H1 (cell line): ENCODE measurements at regions not wholly inside any gene's neighbourhood (a gene's known extent, or its start where the extent isn't known, plus 50 kb on each side); places are given as distances from the start of the nearest gene placed in this dataset.

ENCODE experiments used
- CTCF ChIA-PET: fragments of 300-600 bp; sonication (Branson Sonifier 250); formaldehyde crosslinking; loops from one replicate; lab custom pipeline; 2021; ENCODE audit not compliant: partially characterized antibody; lab: Charles Lee
- POLR2A ChIA-PET: fragments of 300-600 bp; sonication (Branson Sonifier 250); formaldehyde crosslinking; loops from one replicate; lab custom pipeline; 2021; ENCODE audit warnings: inconsistent platforms; ENCODE audit not compliant: partially characterized antibody; lab: Charles Lee
- DNase-seq, 2 experiments: peaks; one replicate each; pipeline versions ENCODE4 v3.0.0 to v3.0.0-alpha.2; 2010 to 2022; ENCODE audit warnings: low spot score in 2 of 2, low read depth in 1 of 2, mixed read lengths in 1 of 2
- FAIRE-seq: peaks from 2 replicates; lab custom pipeline; 2011; peaks lifted over from hg19 to GRCh38; lab: Jason Lieb, UNC
- H2AFZ ChIP-seq: 2 replicates; pipeline ENCODE4 v1.8.1; 2012; ENCODE audit warnings: low read length, inconsistent platforms
- H2AK5ac ChIP-seq: 2 replicates; pipeline ENCODE4 v1.6.1; 2013; ENCODE audit warnings: low read depth, low read length
- H2BK120ac ChIP-seq: replicated peaks from 2 replicates; pipeline ENCODE3; 2013; ENCODE audit warnings: low read depth, low read length, inconsistent platforms
- H2BK12ac ChIP-seq: 2 replicates; pipeline ENCODE4 v1.6.1; 2013; ENCODE audit warnings: low read depth, low read length
- H2BK15ac ChIP-seq: 2 replicates; pipeline ENCODE4 v1.6.1; 2013; ENCODE audit warnings: low read length
- H2BK20ac ChIP-seq: 2 replicates; pipeline ENCODE4 v1.6.1; 2013; ENCODE audit warnings: low read length
- H2BK5ac ChIP-seq: 2 replicates; pipeline ENCODE4 v1.6.1; 2013; ENCODE audit warnings: low read depth, low read length
- H3K14ac ChIP-seq: 2 replicates; pipeline ENCODE4 v1.6.1; 2013; ENCODE audit warnings: inconsistent platforms; ENCODE audit not compliant: insufficient read length
- H3K18ac ChIP-seq: 2 replicates; pipeline ENCODE4 v1.6.1; 2013; ENCODE audit warnings: low read length; ENCODE audit errors: extremely low read depth
- H3K23ac ChIP-seq: 2 replicates; pipeline ENCODE4 v1.6.1; 2013; ENCODE audit warnings: inconsistent platforms; ENCODE audit not compliant: insufficient read length
- H3K23me2 ChIP-seq: 2 replicates; pipeline ENCODE4 v1.6.1; 2013; ENCODE audit warnings: low read depth, low read length
- H3K27ac ChIP-seq: 2 replicates; pipeline ENCODE4 v1.6.1; 2011; ENCODE audit warnings: low read depth, low read length, inconsistent platforms
- H3K27me3 ChIP-seq, 4 experiments: replicated peaks in 1 of 4; 1 replicate in 1 of 4; 2 replicates in 3 of 4; pipeline versions ENCODE4 v1.6.1 to v1.8.1; 2011 to 2013; ENCODE audit warnings: low read length in 3 of 4, mild to moderate bottlenecking in 3 of 4, inconsistent platforms in 2 of 4, mixed read lengths in 2 of 4, moderate library complexity in 1 of 4; ENCODE audit not compliant: control insufficient read depth in 3 of 4, insufficient read depth in 3 of 4; ENCODE audit errors: extremely low read depth in 1 of 4
- H3K36me3 ChIP-seq, 4 experiments: 2 replicates each; pipeline versions ENCODE4 v1.6.1 to v1.8.1; 2011 to 2013; ENCODE audit warnings: mild to moderate bottlenecking in 4 of 4, low read length in 3 of 4, moderate library complexity in 2 of 4, control low read depth in 1 of 4, inconsistent platforms in 1 of 4; ENCODE audit not compliant: insufficient read depth in 4 of 4, control insufficient read depth in 2 of 4
- H3K4ac ChIP-seq: replicated peaks from 2 replicates; pipeline ENCODE3; 2013; ENCODE audit warnings: low read length, low read depth, mixed read lengths, inconsistent platforms; ENCODE audit not compliant: insufficient read length
- H3K4me1 ChIP-seq, 4 experiments: replicated peaks in 1 of 4; 1 replicate in 1 of 4; 2 replicates in 3 of 4; pipeline versions ENCODE4 v1.6.1 to v1.8.1; 2011 to 2013; ENCODE audit warnings: low read length in 3 of 4, inconsistent platforms in 2 of 4, mixed read lengths in 1 of 4; ENCODE audit not compliant: insufficient read depth in 4 of 4, control insufficient read depth in 3 of 4
- H3K4me2 ChIP-seq, 2 experiments: 2 replicates each; pipeline versions ENCODE4 v1.6.1 to v1.8.1; 2011 to 2013; ENCODE audit warnings: low read depth in 2 of 2, low read length in 2 of 2, control low read depth in 1 of 2, inconsistent platforms in 1 of 2, mild to moderate bottlenecking in 1 of 2; ENCODE audit not compliant: insufficient read depth in 1 of 2
- H3K4me3 ChIP-seq, 4 experiments: fragments of 200-600, 300-600 bp in 1 of 4; sonication (generic), shearing (Covaris generic), sonication (Bioruptor Twin) in 1 of 4; 2 replicates each; pipeline versions ENCODE4 v1.5.1 to v1.8.1; 2011 to 2016; ENCODE audit warnings: low read length in 4 of 4, low read depth in 3 of 4, control low read depth in 2 of 4, inconsistent platforms in 2 of 4, mild to moderate bottlenecking in 2 of 4, mixed read lengths in 1 of 4, moderate library complexity in 1 of 4; ENCODE audit not compliant: insufficient read depth in 2 of 4; ENCODE audit errors: extremely low read depth in 1 of 4
- H3K56ac ChIP-seq: replicated peaks from 2 replicates; pipeline ENCODE3; 2013; ENCODE audit warnings: low read depth, mild to moderate bottlenecking, mixed read lengths, low read length, inconsistent platforms; ENCODE audit not compliant: insufficient read length
- H3K79me1 ChIP-seq: 2 replicates; pipeline ENCODE4 v1.6.1; 2013; ENCODE audit warnings: low read depth, low read length, control low read depth
- H3K79me2 ChIP-seq, 2 experiments: 2 replicates each; pipeline versions ENCODE4 v1.6.1 to v1.8.1; 2012 to 2013; ENCODE audit warnings: low read length in 2 of 2, mild to moderate bottlenecking in 2 of 2, inconsistent platforms in 1 of 2; ENCODE audit not compliant: insufficient read depth in 2 of 2, control insufficient read depth in 1 of 2
- H3K9ac ChIP-seq, 4 experiments: replicated peaks in 1 of 4; 1 replicate in 1 of 4; 2 replicates in 3 of 4; pipeline versions ENCODE4 v1.6.1 to v1.8.1; 2011 to 2013; ENCODE audit warnings: low read depth in 3 of 4, low read length in 3 of 4, control low read depth in 2 of 4, mild to moderate bottlenecking in 2 of 4, moderate library complexity in 2 of 4, inconsistent platforms in 1 of 4; ENCODE audit errors: extremely low read depth in 1 of 4
- H3K9me3 ChIP-seq, 2 experiments: 2 replicates each; pipeline versions ENCODE4 v1.6.1 to v1.8.1; 2012 to 2013; ENCODE audit warnings: mild to moderate bottlenecking in 2 of 2, moderate library complexity in 2 of 2, control low read depth in 1 of 2, inconsistent platforms in 1 of 2, low read depth in 1 of 2, low read length in 1 of 2, mixed read lengths in 1 of 2; ENCODE audit not compliant: insufficient read depth in 2 of 2
- H4K20me1 ChIP-seq, 2 experiments: replicated peaks in 1 of 2; 2 replicates each; pipeline versions ENCODE3 to v1.8.1; 2011 to 2013; ENCODE audit warnings: inconsistent platforms in 2 of 2, low read length in 2 of 2, mild to moderate bottlenecking in 1 of 2; ENCODE audit not compliant: insufficient read depth in 2 of 2, control insufficient read depth in 1 of 2
- H4K5ac ChIP-seq: 2 replicates; pipeline ENCODE4 v1.6.1; 2013; ENCODE audit warnings: low read length, low read depth, mixed read lengths, inconsistent platforms; ENCODE audit not compliant: insufficient read length
- H4K8ac ChIP-seq: 2 replicates; pipeline ENCODE4 v1.8.0; 2013; ENCODE audit warnings: mild to moderate bottlenecking, moderate library complexity, low read length, inconsistent platforms; ENCODE audit not compliant: insufficient read depth; ENCODE audit errors: extremely low read depth
- H4K91ac ChIP-seq: replicated peaks from 2 replicates; pipeline ENCODE3; 2013; ENCODE audit warnings: low read length, mixed read lengths, inconsistent platforms; ENCODE audit not compliant: insufficient read length
- BRCA1 ChIP-seq: IDR thresholded peaks from 2 replicates; pipeline ENCODE4 v1.6.1; 2012; ENCODE audit warnings: low read depth, low read length, improper control_type of control experiment
- KDM5A ChIP-seq: fragments of 200-600 bp; IDR thresholded peaks from 2 replicates; pipeline ENCODE4 v1.7.1; 2012; ENCODE audit warnings: mild to moderate bottlenecking, low read length, inconsistent platforms, mixed read lengths
- POU5F1 ChIP-seq: IDR thresholded peaks from 2 replicates; pipeline ENCODE4 v1.6.1; 2011; ENCODE audit warnings: low read depth, mild to moderate bottlenecking, low read length, moderate library complexity
- RNF2 ChIP-seq: fragments of 200-900, 300-1000 bp; sonication (generic); IDR thresholded peaks from 2 replicates; pipeline ENCODE4 v1.7.1; 2016; ENCODE audit warnings: borderline replicate concordance, low read depth, mild to moderate bottlenecking, antibody characterized with exemption, low read length; ENCODE audit not compliant: poor library complexity, severe bottlenecking; ENCODE audit errors: missing control alignments
- SRF ChIP-seq: IDR thresholded peaks from 2 replicates; pipeline ENCODE4 v1.6.1; 2011; ENCODE audit warnings: mild to moderate bottlenecking, low read depth, low read length, moderate library complexity
- WGBS, 2 experiments: shearing (Covaris generic) in 1 of 2; methylation state at CpG; one replicate each; pipeline versions ENCODE4 v1.1.6 to v1.1.7; 2013 to 2015; ENCODE audit warnings: low lambda C conversion rate in 2 of 2, mixed read lengths in 2 of 2, inconsistent platforms in 1 of 2, low coverage in 1 of 2, missing lambda C conversion rate in 1 of 2; ENCODE audit not compliant: insufficient replicate concordance in 2 of 2, insufficient coverage in 1 of 2, insufficient read length in 1 of 2; ENCODE audit errors: extremely low coverage in 1 of 2, missing lambda C conversion rate in 1 of 2; 5-methylcytosine and 5-hydroxymethylcytosine counted together

DNA sequence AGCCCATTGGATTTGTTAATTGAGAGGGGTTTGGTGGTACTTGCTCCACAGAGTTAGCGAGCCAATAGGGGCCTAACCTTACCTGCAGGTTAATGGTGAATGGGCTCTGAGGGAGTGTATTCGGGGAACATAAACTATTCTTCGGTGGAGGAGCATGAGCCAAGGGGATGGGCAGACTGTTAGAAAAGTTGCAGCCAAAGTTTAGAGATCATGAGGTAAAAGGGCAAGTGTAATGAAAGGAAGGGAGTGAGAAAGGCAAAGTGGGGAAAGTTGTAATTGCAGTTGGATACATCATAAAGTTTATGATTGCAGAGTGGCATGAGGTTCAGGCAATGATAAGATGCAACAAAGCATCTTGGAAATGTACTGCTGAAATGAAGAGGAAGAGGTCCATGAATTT, 142.1 kb upstream of the TBX18 start:
- H2BK12ac ChIP-seq: no peak overlapping the region
- no peak overlapping the region for H3K4me2 ChIP-seq
- no peaks in the 10 kb centered on the region; a peak in 1 of 7 replicates for H3K4me1 ChIP-seq
- 91% methylated on average over 3 of the region's 3 CpGs; no CpG with 5 or more reads in 1 of the 2 experiments for WGBS, 2 experiments
- DNase-seq: no peak
- no peak overlapping the region for H4K91ac ChIP-seq
- H3K56ac ChIP-seq: no peak overlapping the region
- no peak overlapping the region for H3K9ac ChIP-seq
- H4K5ac ChIP-seq: no peak overlapping the region
- H2BK20ac ChIP-seq: no peak overlapping the region
- H4K20me1 ChIP-seq: no peaks in the 10 kb centered on the region
- no peaks in the 10 kb centered on the region for H3K23me2 ChIP-seq
- no peak overlapping the region for H2BK15ac ChIP-seq
- ChIA-PET POLR2A (no interaction called here), CTCF (no interaction called here)
- no peaks in the 10 kb centered on the region for H3K27me3 ChIP-seq
- H3K9me3 ChIP-seq: no peaks in the 10 kb centered on the region
- no peak overlapping the region for H3K14ac ChIP-seq
- H3K23ac ChIP-seq: no peak overlapping the region
- no peak for FAIRE-seq
- no peak overlapping the region for H3K27ac ChIP-seq
- no peaks in the 10 kb centered on the region for H3K79me1 ChIP-seq
- H3K79me2 ChIP-seq: no peaks in the 10 kb centered on the region
- no peak overlapping the region for H2BK120ac ChIP-seq
- no peak overlapping the region for H4K8ac ChIP-seq
- H3K36me3 ChIP-seq: no peaks in the 10 kb centered on the region
- no peak overlapping the region for H2BK5ac ChIP-seq
- no peak overlapping the region for H3K18ac ChIP-seq
- H2AK5ac ChIP-seq: no peak overlapping the region
- H2AFZ ChIP-seq: no peak overlapping the region
- no peak for TF ChIP-seq SRF
- TF ChIP-seq KDM5A: no peak
- no peak for TF ChIP-seq POU5F1
- no peak for TF ChIP-seq RNF2
- TF ChIP-seq BRCA1: no peak
- no peak overlapping the region for H3K4ac ChIP-seq
- H3K4me3 ChIP-seq: no peak overlapping the region
